ENCODE measurements at regions not wholly inside any gene's neighbourhood (a gene's known extent, or its start where the extent isn't known, plus 50 kb on each side); places are given as distances from the start of the nearest gene placed in this dataset.

DNA sequence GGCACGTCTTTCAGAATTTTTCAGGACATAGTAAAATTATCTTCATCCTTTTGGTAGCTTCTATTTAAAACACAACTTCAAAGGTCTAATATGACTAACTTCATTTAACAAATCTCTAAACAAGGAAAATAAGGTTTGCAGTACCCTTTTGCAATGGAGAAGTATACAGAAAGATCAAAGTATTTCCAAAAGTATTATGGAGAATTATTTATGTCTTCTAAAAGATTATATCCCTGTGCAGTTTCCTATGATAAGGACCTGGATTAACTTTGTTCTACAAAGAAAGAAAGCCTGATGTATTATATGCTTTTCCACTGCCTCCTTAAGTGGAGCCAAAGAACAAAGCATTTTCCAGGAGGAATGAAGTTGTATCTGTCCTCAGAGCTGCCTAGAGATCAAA lies 353.0 kb upstream of the RUNX1 start:
- ChIA-PET POLR2A (no interaction called here), CTCF (interaction anchor here (0.7 to 3.6 kb wide), 7 partner anchors 437 to 657 kb away, joined by 3 to 20 read pairs (median 5); no protein-coding TSS in a partner anchor)
- no peaks in the 10 kb centered on the region for H3K9me3 ChIP-seq (ENCODE audit: control insufficient read depth, insufficient read depth, low read depth, low read length)
- H3K4me3 ChIP-seq (ENCODE audit: low read depth, low read length): no peak overlapping the region
- no peaks in the 10 kb centered on the region for H3K36me3 ChIP-seq (ENCODE audit: control insufficient read depth in 2 of 2, insufficient read depth in 1 of 2, low read length in 2 of 2)
- TF ChIP-seq ZNF654 (tag by site-specific recombination; IDR thresholded peaks at IDR 0.05; ENCODE audit: low read depth) (no peak), ZNF621 (tag by site-specific recombination; IDR thresholded peaks at IDR 0.05) (no peak), ZNF677 (tag by site-specific recombination; IDR thresholded peaks at IDR 0.05) (no peak), ZIC2 (tag by site-specific recombination; IDR thresholded peaks at IDR 0.05) (no peak), RBAK (tag by site-specific recombination; IDR thresholded peaks at IDR 0.05) (no peak), ZNF324 (tag by site-specific recombination; IDR thresholded peaks at IDR 0.05) (no peak), ZNF768 (tag by site-specific recombination; IDR thresholded peaks at IDR 0.05) (no peak), ZNF473 (tag by site-specific recombination; IDR thresholded peaks at IDR 0.05) (no peak), ZNF561 (tag by site-specific recombination; IDR thresholded peaks at IDR 0.05; ENCODE audit: borderline replicate concordance) (no peak), ZNF555 (tag by site-specific recombination; conservative IDR thresholded peaks at IDR 0.05) (no peak), ZNF747 (tag by site-specific recombination; IDR thresholded peaks at IDR 0.05) (no peak), ZFP3 (tag by site-specific recombination; IDR thresholded peaks at IDR 0.05; ENCODE audit: low read depth) (no peak), ZNF785 (tag by site-specific recombination; IDR thresholded peaks at IDR 0.05) (no peak), ZNF548 (tag by site-specific recombination; IDR thresholded peaks at IDR 0.05) (no peak)
- no peaks in the 10 kb centered on the region for H3K4me1 ChIP-seq (ENCODE audit: control insufficient read depth, insufficient read depth, low read length)
- no peak overlapping the region for H3K27ac ChIP-seq (ENCODE audit: extremely low read depth, low read depth, low read length)

DNA sequence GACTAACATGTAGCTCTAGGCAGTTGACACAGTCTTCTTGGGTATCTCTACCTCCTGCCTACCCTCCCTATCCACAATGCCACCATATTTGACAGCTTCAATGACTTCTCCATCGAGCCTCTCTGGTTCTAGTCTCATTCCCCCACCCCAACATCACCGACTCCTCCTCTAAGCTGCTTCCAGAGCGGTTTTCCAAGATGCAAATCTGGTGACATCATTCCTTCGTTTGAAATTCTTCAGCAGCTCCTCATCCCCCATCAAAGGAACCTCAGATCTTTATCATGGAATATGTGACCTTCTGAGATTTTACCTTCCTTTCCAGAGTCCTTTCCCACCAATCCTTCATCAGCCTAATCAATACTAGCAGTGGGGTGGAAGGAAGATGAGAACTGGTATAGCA lies 352.4 kb upstream of the RUNX1 start:
- Histone ChIP-seq H3K9me3 (ENCODE audit: control insufficient read depth, insufficient read depth, low read depth, low read length) (no peaks in the 10 kb centered on the region), H3K4me1 (ENCODE audit: control insufficient read depth, insufficient read depth, low read length) (no peaks in the 10 kb centered on the region), H3K36me3 (ENCODE audit: control insufficient read depth in 2 of 2, insufficient read depth in 1 of 2, low read length in 2 of 2) (no peaks in the 10 kb centered on the region), H3K27ac (ENCODE audit: extremely low read depth, low read depth, low read length) (no peak overlapping the region), H3K4me3 (ENCODE audit: low read depth, low read length) (no peak overlapping the region)
- ChIA-PET CTCF (interaction anchor here (0.6 to 3.6 kb wide), 16 partner anchors 12 to 975 kb away, joined by 3 to 20 read pairs (median 4); no protein-coding TSS in a partner anchor), POLR2A (interaction anchor here (2.1 kb wide), 1 partner anchor 512 kb away, joined by 11 read pairs; no protein-coding TSS in a partner anchor)
- TF ChIP-seq, protein P1, sequence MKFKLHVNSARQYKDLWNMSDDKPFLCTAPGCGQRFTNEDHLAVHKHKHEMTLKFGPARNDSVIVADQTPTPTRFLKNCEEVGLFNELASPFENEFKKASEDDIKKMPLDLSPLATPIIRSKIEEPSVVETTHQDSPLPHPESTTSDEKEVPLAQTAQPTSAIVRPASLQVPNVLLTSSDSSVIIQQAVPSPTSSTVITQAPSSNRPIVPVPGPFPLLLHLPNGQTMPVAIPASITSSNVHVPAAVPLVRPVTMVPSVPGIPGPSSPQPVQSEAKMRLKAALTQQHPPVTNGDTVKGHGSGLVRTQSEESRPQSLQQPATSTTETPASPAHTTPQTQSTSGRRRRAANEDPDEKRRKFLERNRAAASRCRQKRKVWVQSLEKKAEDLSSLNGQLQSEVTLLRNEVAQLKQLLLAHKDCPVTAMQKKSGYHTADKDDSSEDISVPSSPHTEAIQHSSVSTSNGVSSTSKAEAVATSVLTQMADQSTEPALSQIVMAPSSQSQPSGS (tag by site-specific recombination; IDR thresholded peaks at IDR 0.05; ENCODE audit: low read depth): peak; percentile 46
- no peak for TF ChIP-seq ZNF596 (tag by site-specific recombination; IDR thresholded peaks at IDR 0.05)
- TF ChIP-seq BCL11B (tag by site-specific recombination; IDR thresholded peaks at IDR 0.05; ENCODE audit: low read depth): no peak
- TF ChIP-seq ZNF629 (tag by site-specific recombination; IDR thresholded peaks at IDR 0.05): no peak
- TF ChIP-seq ZBTB48 (tag by site-specific recombination; IDR thresholded peaks at IDR 0.05): no peak
- no peak for TF ChIP-seq ZNF114 (tag by site-specific recombination; IDR thresholded peaks at IDR 0.05)
- TF ChIP-seq, protein P2, sequence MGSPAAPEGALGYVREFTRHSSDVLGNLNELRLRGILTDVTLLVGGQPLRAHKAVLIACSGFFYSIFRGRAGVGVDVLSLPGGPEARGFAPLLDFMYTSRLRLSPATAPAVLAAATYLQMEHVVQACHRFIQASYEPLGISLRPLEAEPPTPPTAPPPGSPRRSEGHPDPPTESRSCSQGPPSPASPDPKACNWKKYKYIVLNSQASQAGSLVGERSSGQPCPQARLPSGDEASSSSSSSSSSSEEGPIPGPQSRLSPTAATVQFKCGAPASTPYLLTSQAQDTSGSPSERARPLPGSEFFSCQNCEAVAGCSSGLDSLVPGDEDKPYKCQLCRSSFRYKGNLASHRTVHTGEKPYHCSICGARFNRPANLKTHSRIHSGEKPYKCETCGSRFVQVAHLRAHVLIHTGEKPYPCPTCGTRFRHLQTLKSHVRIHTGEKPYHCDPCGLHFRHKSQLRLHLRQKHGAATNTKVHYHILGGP (tag by site-specific recombination; IDR thresholded peaks at IDR 0.05): no peak

Measured in HEK293 (cell line).